Endothelial cell of umbilical vein (primary cell): ENCODE measurements at regions not wholly inside any gene's neighbourhood (a gene's known extent, or its start where the extent isn't known, plus 50 kb on each side); places are given as distances from the start of the nearest gene placed in this dataset.

Source experiments
- BruUV-seq: library from RNA; stranded (reverse); fragments of 400-500 nt; replicated peaks from 2 replicates; lab custom pipeline; 2021; lab: Mats Ljungman, UMichigan
- CTCF ChIA-PET: fragments of 300-600, 350-600 bp; sonication (Branson Sonifier 250); formaldehyde crosslinking; loops from one replicate; lab custom pipeline; 2021; ENCODE audit warnings: antibody characterized with exemption, inconsistent platforms; lab: Charles Lee
- POLR2A ChIA-PET: fragments of 300-600, 350-600 bp; sonication (Branson Sonifier 250); formaldehyde crosslinking; loops from one replicate; lab custom pipeline; 2021; ENCODE audit warnings: antibody characterized with exemption, inconsistent platforms; lab: Charles Lee
- DNase-seq: peaks from one replicate; pipeline ENCODE4 v3.0.0-alpha.2; 2011; ENCODE audit warnings: low read depth, low spot score
- FAIRE-seq: peaks from 2 replicates; lab custom pipeline; 2011; peaks lifted over from hg19 to GRCh38; lab: Jason Lieb, UNC
- H2AFZ ChIP-seq: 2 replicates; pipeline ENCODE4 v1.6.0; 2012; ENCODE audit warnings: low read depth, low read length, control low read depth, inconsistent platforms
- H3K27ac ChIP-seq: 2 replicates; pipeline ENCODE4 v1.5.1; 2011; ENCODE audit warnings: low read depth, mild to moderate bottlenecking, control low read depth, low read length, moderate library complexity; ENCODE audit not compliant: insufficient read depth
- H3K27me3 ChIP-seq, 2 experiments: 2 replicates each; pipeline versions ENCODE4 v1.6.0 to v1.6.1; 2011; ENCODE audit warnings: low read length in 2 of 2, mixed read lengths in 1 of 2; ENCODE audit not compliant: control insufficient read depth in 2 of 2, insufficient read depth in 2 of 2
- H3K36me3 ChIP-seq, 2 experiments: 2 replicates in 1 of 2; 3 replicates in 1 of 2; pipeline ENCODE4 v1.5.1; 2011; ENCODE audit warnings: low read length in 2 of 2, mild to moderate bottlenecking in 1 of 2, moderate library complexity in 1 of 2; ENCODE audit not compliant: control insufficient read depth in 2 of 2, insufficient read depth in 2 of 2; ENCODE audit errors: extremely low read depth in 1 of 2
- H3K4me1 ChIP-seq: 3 replicates; pipeline ENCODE4 v1.5.1; 2011; ENCODE audit warnings: mild to moderate bottlenecking, low read length; ENCODE audit not compliant: control insufficient read depth, insufficient read depth; ENCODE audit errors: extremely low read depth
- H3K4me2 ChIP-seq: 2 replicates; pipeline ENCODE4 v1.6.1; 2011; ENCODE audit warnings: low read length, control low read depth, mixed read lengths; ENCODE audit not compliant: insufficient read depth
- H3K4me3 ChIP-seq, 3 experiments: fragments of 200-600 bp in 1 of 3; sonication (generic), shearing (Covaris generic) in 1 of 3; replicated peaks in 1 of 3; 2 replicates each; pipeline ENCODE4 v1.5.1; 2011 to 2016; ENCODE audit warnings: control low read depth in 3 of 3, low read length in 3 of 3, mild to moderate bottlenecking in 2 of 3, inconsistent platforms in 1 of 3, low read depth in 1 of 3, moderate library complexity in 1 of 3; ENCODE audit not compliant: insufficient read depth in 1 of 3
- H3K79me2 ChIP-seq: 2 replicates; pipeline ENCODE4 v1.6.0; 2012; ENCODE audit warnings: low read length, inconsistent platforms; ENCODE audit not compliant: control insufficient read depth, insufficient read depth
- H3K9ac ChIP-seq: replicated peaks from 2 replicates; pipeline ENCODE3; 2011; ENCODE audit warnings: low read length, control low read depth; ENCODE audit not compliant: insufficient read depth; ENCODE audit errors: extremely low read depth
- H3K9me1 ChIP-seq: replicated peaks from 3 replicates; pipeline ENCODE4 v1.6.0; 2011; ENCODE audit warnings: mild to moderate bottlenecking, low read length; ENCODE audit not compliant: control insufficient read depth, insufficient read depth; ENCODE audit errors: extremely low read depth
- H3K9me3 ChIP-seq: replicated peaks from 2 replicates; pipeline ENCODE4 v1.5.1; 2012; ENCODE audit warnings: low read length, inconsistent platforms; ENCODE audit not compliant: control insufficient read depth, insufficient read depth
- H4K20me1 ChIP-seq: replicated peaks from 2 replicates; pipeline ENCODE3; 2011; ENCODE audit warnings: mild to moderate bottlenecking, low read length; ENCODE audit not compliant: control insufficient read depth, insufficient read depth; ENCODE audit errors: extremely low read depth
- CTCF ChIP-seq, 2 donors: IDR thresholded peaks; 1 replicate in 1 of 2; 2 replicates in 1 of 2; pipeline ENCODE4 v1.5.1; 2011; ENCODE audit warnings: low read length in 2 of 2, mild to moderate bottlenecking in 2 of 2, moderate library complexity in 2 of 2, control low read depth in 1 of 2, inconsistent platforms in 1 of 2, low read depth in 1 of 2; ENCODE audit not compliant: insufficient read depth in 1 of 2; ENCODE audit errors: extremely low read depth in 1 of 2
- EZH2 ChIP-seq: IDR thresholded peaks from 2 replicates; pipeline ENCODE4 v1.6.1; 2012; ENCODE audit warnings: borderline replicate concordance, low read depth, mild to moderate bottlenecking, moderate library complexity, low read length, inconsistent platforms; ENCODE audit not compliant: severe bottlenecking
- FOS ChIP-seq: IDR thresholded peaks from 2 replicates; pipeline ENCODE4 v1.6.1; 2011; ENCODE audit warnings: mild to moderate bottlenecking, low read length, moderate library complexity, borderline replicate concordance; ENCODE audit not compliant: insufficient read depth
- GATA2 ChIP-seq: IDR thresholded peaks from 2 replicates; pipeline ENCODE4 v1.7.0; 2011; ENCODE audit warnings: low read depth, mild to moderate bottlenecking, moderate library complexity, mixed read lengths, low read length; ENCODE audit not compliant: insufficient read length, insufficient read depth
- JUN ChIP-seq: IDR thresholded peaks from 2 replicates; pipeline ENCODE4 v1.6.1; 2011; ENCODE audit warnings: borderline replicate concordance, low read depth; ENCODE audit not compliant: insufficient read length, insufficient read depth
- MAX ChIP-seq: IDR thresholded peaks from 2 replicates; pipeline ENCODE4 v1.6.1; 2011; ENCODE audit not compliant: insufficient read depth, insufficient read length
- MYC ChIP-seq: IDR thresholded peaks from one replicate; pipeline ENCODE4 v1.6.1; 2011; ENCODE audit warnings: mild to moderate bottlenecking, low read depth, low read length
- POLR2A ChIP-seq: IDR thresholded peaks from 2 replicates; pipeline ENCODE4 v1.6.1; 2012; ENCODE audit warnings: low read depth, mild to moderate bottlenecking, control low read depth, low read length
- POLR2AphosphoS5 ChIP-seq: IDR thresholded peaks from 2 replicates; pipeline ENCODE4 v1.6.1; 2012; ENCODE audit warnings: low read depth, mild to moderate bottlenecking, control low read depth, low read length, moderate library complexity; ENCODE audit not compliant: insufficient read depth
- dilution Hi-C: fragments of 300-500 bp; cut with MboI; formaldehyde crosslinking; loops from one replicate; pipeline ENCODE4 v1.15.0; 2019; ENCODE audit warnings: low sequenced_read_pairs; ENCODE audit not compliant: extremely low pct_ligation_motif_present
- intact Hi-C: fragments of 100-400 bp; cut with micrococcal nuclease; formaldehyde crosslinking; loops from one replicate; pipeline ENCODE4 v1.10.0; 2022

GRCh38 chr2:8490166-8490721, 191.6 kb upstream of the ID2 start:
- Histone ChIP-seq H4K20me1 (no peaks in the 10 kb centered on the region), H3K4me1 (no peaks in the 10 kb centered on the region), H3K27ac (no peak overlapping the region), H3K9ac (no peak overlapping the region), H3K79me2 (no peaks in the 10 kb centered on the region), H2AFZ (no peak overlapping the region), H3K9me3 (no peaks in the 10 kb centered on the region), H3K4me3 (no peak overlapping the region), H3K9me1 (no peaks in the 10 kb centered on the region), H3K36me3 (no peaks in the 10 kb centered on the region), H3K27me3 (no peaks in the 10 kb centered on the region), H3K4me2 (no peak overlapping the region)
- POLR2A ChIA-PET = no interaction called here
- intact Hi-C loops = no loop called here
- BruUV-seq = no TSS peak
- dilution Hi-C loops = no loop called here
- CTCF ChIA-PET = no interaction called here
- DNase-seq (no peak), FAIRE-seq (no peak)
- TF ChIP-seq EZH2 (no peak), MAX (no peak), MYC (no peak), FOS (no peak), JUN (no peak), GATA2 (no peak), POLR2A (no peak), CTCF (IDR thresholded peaks at IDR 0.05; ENCODE audit: extremely low read depth in 1 of 2, insufficient read depth in 1 of 2, low read depth in 1 of 2, low read length in 2 of 2) (no peak), POLR2AphosphoS5 (no peak)
